Activated T-cell treated with anti-CD3 and anti-CD28 coated beads for 4 hours (primary cell): ENCODE measurements at regions not wholly inside any gene's neighbourhood (a gene's known extent, or its start where the extent isn't known, plus 50 kb on each side); places are given as distances from the start of the nearest gene placed in this dataset.

ENCODE experiments used
- DNase-seq: peaks from one replicate; pipeline ENCODE4 v3.0.0-alpha.2; 2020

GRCh38 chr1:218526198-218526580 lies 181.1 kb downstream of the TGFB2 start:
- DNase-seq: no peak

GRCh38 chr1:218527737-218528136 lies 182.6 kb downstream of the TGFB2 start:
- DNase-seq: no peak

DNA sequence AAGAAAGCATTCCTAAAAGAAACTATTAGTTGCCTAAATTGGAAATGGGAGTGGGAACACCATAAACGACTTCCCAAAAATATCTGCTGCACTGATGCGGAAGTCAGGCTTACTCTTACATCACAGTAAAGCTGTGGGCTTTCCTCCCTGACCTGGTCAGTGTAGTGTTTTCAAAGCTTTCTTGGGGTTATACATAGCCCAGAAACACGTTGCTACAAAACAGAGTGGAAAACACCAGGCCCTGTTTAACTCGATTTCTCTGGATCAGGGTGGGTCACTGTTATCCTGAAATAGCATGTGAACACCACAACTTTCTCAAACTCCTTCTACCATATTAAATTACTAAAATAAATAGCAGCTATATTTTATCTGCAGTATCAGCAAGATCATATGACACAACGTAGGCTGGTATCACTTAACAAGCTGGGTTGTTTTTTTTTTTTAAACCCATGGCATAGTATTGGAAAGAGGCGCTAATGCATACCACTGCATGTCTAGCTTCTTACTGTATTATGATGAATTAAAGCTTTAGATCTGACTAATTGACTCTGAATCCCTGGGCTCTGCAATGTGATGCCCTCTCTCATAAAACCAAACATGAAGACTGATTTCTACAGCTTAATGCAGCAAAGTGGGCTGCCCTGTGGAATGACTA lies 184.6 kb downstream of the TGFB2 start:
- no peak for DNase-seq

DNA sequence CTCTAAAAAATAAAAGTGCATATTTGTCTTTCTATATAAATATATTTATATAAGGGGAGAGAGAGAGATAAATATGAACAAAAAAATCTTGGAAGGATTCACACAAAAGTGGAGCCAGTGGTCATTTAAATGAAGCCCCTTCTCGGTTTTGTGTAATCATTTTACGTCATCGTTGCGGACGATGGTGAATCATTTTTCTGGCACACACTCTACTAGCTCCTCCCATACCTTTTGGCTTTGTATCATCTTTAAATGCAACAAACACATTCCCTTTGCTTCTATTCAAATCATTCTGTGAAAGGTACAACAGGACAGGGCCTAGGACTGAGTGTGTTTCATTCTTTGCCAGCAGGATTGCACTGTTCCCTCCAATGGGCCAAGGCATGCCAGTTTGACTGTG lies 186.8 kb downstream of the TGFB2 start:
- no peak for DNase-seq

- DNase-seq: no peak
Observed at GRCh38 chr1:218536296-218536986, 191.3 kb downstream of the TGFB2 start.

DNA sequence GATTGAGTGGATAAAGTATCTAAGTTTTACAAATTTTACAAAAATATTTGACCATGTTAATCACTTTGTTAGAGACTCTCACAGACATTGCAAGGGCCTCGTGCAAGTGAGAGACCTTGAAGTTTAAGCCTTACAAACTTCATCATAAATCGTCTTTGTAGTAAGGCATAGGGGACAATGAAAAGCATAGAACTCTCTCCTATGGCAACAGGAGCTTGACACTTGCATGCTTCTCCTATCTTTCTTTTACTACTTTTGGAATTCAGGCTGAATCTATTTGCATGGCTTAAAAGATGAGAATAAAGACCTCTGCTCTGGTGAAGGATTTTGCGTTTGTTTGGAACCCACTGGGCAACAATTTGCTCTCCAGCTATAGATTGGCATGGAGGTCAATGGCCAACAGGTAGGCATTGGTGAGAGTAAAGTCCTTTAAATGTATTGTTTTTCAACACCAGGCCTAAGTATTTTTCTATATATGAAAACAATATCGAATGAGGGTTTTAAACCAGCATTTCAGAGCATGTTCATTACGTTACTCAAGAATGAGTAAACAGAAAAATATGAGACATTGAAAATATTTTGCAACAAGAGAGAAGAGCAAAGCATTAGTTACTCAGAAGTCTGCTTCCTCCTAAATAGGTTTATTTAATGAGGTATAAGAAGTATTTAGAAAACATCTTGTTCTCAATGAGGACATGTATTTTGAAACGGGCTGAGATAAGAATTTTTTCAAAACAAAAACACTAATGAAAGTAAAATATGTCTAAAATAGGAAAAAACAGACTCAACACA lies 192.2 kb downstream of the TGFB2 start:
- DNase-seq: no peak

DNA sequence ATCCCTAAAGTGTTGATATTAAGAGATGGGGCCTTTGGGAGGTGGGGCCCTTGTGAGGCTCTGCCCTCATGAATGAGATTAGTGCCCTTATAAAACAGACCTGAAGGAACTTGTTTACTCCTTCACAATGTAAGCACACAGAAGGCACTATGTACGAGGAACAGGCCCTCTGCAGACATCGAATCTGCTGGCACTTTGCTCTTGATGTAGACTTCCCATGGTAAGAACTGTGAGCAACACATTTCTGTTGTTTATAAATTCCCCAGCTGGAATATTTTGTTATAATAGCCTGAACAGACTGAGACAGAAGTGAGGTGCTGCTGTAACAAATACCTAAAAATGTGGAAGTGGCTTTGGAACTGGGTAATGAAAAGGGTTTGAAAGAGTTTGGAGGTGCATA lies 193.2 kb downstream of the TGFB2 start:
- no peak for DNase-seq

- DNase-seq: no peak
Observed at GRCh38 chr1:218546314-218546713, 201.2 kb downstream of the TGFB2 start.

GRCh38 chr1:218547957-218548730 lies 203.0 kb downstream of the TGFB2 start:
- no peak for DNase-seq

DNA sequence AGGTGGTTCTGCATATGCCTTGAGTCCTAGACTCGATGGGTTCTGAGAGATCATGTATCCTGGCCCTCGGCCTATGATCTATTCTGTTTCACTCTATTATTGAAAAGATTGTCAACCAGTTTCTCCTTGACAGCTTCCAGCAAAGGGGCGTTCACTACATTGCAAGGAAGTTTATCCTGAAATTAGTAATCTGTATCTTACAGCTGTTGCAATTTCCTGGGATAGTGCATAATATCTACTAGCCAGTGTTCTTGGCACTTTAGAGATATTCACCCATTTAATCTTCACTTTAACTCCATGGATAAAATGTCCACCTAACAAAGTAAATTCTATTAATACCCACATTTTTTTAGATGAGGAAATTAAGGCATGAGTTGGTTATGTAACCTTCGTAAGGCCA lies 203.6 kb downstream of the TGFB2 start:
- DNase-seq: no peak

GRCh38 chr1:218553197-218553596 lies 208.1 kb downstream of the TGFB2 start:
- no peak for DNase-seq

DNA sequence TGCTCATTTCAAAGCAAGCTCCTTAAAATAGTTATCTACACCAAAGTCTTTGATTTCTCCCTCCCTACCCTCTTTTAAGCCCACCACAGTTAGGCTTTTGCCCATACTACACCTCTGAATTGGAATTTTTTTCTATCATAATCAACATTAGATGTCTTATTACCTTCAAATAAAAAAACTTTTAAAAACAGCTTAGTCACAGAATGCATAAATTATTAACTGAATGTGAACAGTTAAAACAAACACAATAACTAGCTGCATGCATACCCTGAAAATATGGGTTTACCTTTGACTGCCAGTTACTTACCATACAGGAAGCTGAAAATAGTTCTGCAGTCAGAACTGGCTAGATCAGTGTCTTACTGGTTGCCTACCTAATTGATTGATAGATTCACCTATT lies 210.9 kb downstream of the TGFB2 start:
- DNase-seq: no peak

DNA sequence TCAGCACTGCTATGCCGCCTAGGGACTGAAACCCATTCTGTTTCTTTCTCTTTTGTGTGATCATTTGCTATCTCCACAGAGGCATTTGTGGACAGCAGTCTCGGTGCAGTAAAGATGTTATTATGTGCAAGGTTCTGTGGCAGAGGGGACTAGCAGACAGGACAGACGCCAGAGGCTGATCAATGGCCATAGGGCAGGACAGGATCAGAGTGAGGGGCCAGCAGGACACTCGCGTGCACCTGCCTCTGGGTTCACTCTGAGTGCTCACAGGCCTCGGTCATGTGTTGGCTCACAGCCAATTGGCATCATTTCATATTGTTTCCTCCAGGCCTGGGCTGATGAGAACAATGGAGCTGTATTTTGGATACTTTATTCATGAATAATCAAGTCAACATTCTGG lies 212.6 kb downstream of the TGFB2 start:
- DNase-seq: no peak

DNA sequence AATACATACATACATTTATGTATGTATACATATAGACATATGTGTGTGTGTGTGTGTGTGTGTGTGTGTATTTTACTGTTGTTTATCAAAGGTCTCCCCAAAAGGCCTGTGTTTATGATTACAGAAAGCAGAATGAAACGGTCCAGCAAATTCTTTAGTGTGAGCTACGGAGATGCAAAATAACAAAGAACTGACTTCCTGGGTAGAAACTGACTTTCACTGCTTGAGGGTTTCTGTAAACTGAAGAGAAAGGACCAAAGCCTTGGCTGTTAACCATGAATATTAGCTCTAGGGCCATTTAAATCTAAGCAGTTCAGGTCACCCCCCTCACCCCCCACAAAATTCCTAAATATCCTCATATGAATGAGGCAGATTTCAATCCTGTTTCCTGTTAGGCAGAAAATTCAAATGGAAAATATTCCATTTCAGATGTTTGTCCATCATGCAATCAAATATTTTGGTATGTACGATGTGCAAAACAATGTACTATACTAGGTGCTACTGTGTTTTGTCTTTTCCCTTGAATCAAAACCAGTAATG lies 213.2 kb downstream of the TGFB2 start:
- no peak for DNase-seq

GRCh38 chr1:218565377-218565776 lies 220.2 kb downstream of the TGFB2 start:
- no peak for DNase-seq

DNA sequence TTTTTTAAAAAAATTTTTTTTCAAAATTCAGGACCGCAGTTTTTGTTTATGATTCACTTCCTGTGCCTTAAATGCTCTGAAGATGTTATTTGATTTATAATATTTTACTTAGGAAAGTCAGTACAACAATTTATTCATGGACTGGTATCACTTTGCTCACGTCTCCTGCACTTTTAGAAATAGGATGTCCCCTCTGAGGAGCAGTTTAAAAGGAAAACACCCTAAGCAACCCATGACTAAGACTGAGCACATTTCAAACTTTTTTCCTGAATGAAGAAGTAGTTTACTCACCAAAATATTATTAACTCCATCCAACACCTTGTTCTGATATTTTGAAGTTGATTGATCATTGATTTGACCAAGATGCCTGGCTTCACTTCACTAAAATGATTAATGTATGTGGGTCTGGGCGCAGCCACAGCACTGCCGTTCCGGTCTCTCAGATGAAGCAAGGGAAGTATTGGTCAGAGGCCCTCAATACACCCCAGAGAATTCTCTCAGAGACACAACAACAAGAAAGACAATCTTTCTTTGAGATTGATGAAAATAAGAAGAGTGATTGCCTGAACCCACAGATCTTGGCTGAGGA lies 223.9 kb downstream of the TGFB2 start:
- no peak for DNase-seq

DNA sequence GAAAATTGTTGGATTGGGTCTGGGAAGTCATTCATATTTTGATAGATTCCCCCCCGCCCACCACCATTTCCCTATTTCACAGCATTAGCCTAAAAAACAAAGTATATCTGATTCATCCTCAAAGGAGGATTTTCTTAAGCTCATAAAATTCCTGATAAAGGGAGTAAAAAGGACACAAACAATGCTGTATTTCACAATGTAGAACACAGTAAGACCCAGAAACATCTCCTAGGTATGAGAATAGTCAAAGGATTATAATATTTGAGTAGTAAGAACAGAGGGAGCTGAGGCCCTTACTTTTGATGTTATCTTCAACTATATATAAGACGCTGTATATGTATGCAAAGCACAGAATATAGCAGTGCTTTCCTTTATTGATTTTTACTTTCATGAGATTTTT lies 225.3 kb downstream of the TGFB2 start:
- DNase-seq: no peak

DNA sequence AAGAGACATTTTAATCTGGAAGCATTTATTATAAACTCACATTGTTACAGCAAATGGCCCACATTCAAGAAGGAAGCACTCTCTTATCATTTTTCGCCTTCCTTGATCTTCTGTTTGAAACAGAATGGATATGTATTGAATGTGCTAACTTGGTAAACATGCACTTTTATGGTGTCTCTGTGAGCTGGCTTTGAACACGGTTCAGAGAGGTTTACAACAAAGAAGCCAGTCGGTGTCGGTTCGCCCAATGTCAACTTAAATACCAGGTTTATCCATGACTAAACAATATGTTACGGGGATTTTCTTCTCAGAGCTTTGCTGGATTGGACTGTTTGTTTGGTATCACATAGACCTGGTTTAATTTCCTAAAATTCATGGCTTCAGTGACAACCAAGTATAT lies 226.4 kb downstream of the TGFB2 start:
- DNase-seq: no peak

DNA sequence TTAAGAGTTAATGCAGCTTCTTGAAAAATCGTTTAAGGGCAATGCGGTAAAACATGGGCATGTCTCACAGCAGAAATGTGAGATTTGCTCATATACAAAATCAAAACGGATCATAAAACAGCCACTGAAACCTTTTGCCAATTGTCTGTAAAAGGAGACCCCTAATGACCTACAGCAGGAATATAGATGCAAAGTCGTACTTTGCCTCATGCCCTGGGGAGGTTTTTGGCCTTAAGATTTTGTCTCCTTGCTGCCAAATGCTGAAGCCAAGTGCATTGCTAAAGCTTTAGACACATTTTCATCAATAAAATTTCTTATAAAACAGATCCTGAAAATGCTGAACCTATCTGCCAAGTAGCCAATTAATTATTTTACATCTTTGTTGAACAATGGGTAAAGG lies 226.9 kb downstream of the TGFB2 start:
- DNase-seq: no peak

DNA sequence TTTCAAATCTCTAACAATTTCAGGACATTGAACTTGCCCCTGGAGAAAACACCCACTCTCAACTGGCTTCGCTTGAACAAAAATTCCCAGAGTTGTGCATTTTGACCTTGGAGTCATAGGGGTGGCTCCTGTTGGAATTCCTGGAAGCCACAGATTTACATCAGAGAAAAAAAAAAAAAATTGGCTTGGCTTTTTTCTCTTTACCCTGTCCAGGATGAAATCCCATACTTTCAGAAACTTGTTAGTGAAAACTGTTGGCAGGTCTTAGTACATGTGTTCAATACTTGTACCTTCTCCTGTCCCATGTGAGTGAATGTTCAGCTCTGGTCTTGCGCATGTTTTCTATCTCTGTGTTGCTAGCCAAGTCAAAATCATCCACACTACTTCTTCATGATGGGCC lies 228.8 kb downstream of the TGFB2 start:
- DNase-seq: no peak

DNA sequence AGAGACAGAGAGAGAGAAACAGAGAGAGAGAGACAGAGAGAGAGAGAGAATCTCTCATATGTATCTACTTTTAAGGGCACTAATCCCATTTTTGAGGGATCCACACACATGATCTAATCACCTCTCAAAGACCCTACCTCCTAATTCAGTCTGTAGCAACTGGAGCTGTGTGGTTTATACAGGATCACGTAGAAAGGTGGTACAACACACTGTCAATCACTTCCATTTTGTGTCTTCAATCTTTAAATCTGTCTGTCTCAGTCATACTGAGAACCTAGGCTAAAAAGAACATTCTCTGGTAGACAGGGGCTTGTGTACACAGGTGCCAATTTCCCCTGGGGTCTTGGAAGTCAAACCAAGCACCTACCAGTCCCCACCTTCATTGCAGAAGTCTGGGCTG lies 229.9 kb downstream of the TGFB2 start:
- no peak for DNase-seq

DNA sequence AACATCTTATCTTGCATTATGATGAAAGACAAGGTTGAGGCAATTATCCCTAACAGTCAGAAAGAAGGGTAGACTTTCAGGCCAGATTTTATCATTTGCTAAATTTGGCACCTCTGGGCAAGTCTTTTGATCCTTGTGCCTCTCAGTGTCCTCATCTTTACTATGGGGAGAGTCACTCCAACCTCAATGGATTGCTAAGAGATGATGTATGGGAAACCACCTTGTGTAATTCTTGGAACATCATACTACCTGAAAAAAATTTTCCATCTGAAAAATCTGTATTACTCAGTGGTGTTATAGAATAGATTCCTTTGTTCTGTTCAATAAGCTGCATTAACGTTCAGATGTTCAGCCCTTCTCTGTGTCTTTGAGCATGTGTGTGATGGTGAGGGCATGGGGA lies 230.7 kb downstream of the TGFB2 start:
- no peak for DNase-seq

DNA sequence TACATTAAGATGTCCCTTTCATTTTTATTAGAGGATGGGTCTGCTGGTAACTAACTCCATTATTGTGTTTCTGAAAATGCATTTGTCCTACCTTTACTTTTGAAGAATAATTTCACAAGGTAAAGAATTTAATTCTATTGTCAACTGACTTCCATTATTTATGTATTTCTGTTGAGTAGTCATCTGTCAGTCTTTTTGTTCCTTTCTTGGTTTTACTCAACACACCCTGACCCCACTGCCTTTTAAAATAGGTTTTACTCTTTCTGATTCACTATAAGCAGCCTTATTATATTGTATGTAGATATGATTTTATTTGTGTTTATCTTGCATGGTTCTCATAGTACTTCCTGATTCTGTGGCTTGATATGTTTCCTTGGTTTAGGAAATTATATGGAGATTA lies 237.5 kb downstream of the TGFB2 start:
- DNase-seq: no peak
